ENCODE measurements at regions not wholly inside any gene's neighbourhood (a gene's known extent, or its start where the extent isn't known, plus 50 kb on each side); places are given as distances from the start of the nearest gene placed in this dataset.

DNA sequence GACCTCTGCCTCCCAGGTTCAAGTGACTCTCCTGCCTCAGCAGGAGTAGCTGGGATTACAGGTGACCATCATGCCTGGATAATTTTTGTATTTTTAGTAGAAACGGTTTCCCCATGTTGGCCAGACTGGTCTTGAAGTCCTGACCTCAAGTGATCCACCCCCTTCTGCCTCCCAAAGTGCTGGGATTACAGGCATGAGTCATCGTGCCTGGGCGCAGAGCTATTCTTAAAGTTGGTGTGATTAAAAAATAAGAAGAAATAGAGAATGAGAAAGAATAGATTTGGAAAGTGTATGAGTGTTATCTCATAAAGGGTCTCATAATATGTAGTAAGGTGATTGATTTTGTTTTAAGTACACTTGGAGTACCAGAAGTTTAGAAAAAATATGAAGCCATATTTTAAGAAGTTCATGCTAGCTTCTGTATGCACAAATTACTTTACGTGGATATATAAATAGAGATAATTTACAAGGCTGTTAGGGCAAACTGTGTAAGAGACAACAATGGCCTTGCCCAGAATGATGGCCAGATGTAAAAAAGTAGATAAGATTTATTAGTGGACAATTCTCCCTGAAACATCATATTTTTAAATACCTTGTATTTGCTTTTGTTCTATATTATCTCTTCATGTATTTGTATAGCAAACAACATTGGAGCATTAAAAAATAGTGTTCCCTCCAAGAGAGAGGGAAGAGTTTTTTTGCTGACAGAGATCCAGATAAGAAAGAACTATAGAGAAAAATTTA lies 1108.5 kb downstream of the SLC16A7 start:
- TF ChIP-seq POLR2A (IDR thresholded peaks at IDR 0.05): no peak
- TF ChIP-seq, protein P1, sequence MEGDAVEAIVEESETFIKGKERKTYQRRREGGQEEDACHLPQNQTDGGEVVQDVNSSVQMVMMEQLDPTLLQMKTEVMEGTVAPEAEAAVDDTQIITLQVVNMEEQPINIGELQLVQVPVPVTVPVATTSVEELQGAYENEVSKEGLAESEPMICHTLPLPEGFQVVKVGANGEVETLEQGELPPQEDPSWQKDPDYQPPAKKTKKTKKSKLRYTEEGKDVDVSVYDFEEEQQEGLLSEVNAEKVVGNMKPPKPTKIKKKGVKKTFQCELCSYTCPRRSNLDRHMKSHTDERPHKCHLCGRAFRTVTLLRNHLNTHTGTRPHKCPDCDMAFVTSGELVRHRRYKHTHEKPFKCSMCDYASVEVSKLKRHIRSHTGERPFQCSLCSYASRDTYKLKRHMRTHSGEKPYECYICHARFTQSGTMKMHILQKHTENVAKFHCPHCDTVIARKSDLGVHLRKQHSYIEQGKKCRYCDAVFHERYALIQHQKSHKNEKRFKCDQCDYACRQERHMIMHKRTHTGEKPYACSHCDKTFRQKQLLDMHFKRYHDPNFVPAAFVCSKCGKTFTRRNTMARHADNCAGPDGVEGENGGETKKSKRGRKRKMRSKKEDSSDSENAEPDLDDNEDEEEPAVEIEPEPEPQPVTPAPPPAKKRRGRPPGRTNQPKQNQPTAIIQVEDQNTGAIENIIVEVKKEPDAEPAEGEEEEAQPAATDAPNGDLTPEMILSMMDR (IDR thresholded peaks at IDR 0.05): no peak
- Histone ChIP-seq H3K27ac (no peak overlapping the region), H3K4me1 (no peaks in the 10 kb centered on the region), H3K4me3 (no peak overlapping the region), H3K27me3 (no peaks in the 10 kb centered on the region), H3K36me3 (replicated peaks in 1 of 2; ENCODE audit: insufficient read depth in 1 of 2, low read depth in 2 of 2) (no peaks in the 10 kb centered on the region), H3K9me3 (no peaks in the 10 kb centered on the region)
- intact Hi-C loops (cut with DNase I): no loop called here
- WGBS, 2 donors: 46 to 53% methylated on average over 4 of the region's 4 CpGs
- DNase-seq (no peak), ATAC-seq (no peak)

DNA sequence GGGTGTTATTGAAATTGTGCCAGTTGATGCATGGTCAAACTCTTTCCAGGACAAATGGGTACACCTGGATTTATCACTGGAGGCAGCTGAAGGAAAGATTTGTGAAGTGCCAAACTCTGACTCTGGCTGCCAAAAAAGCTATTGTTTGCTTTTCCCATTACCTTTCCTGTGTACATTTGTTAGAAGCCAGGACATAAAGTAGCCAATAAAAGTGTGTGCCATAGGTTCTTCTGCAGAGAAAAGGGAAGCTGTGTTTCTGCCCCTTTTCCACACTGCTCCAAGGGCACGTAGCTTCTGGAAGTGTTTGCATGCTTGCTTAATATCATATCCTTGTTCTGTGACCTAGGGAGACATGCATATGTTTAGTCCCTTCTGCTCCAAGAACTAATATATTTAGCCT lies 1114.4 kb downstream of the SLC16A7 start:
- no peaks in the 10 kb centered on the region for H3K27me3 ChIP-seq
- H3K27ac ChIP-seq: no peak overlapping the region
- no peak for TF ChIP-seq POLR2A (IDR thresholded peaks at IDR 0.05)
- TF ChIP-seq, protein P1 (IDR thresholded peaks at IDR 0.05): no peak
- no peaks in the 10 kb centered on the region for H3K9me3 ChIP-seq
- no peak for ATAC-seq
- no peaks in the 10 kb centered on the region for H3K4me1 ChIP-seq
- intact Hi-C loops (cut with DNase I): no loop called here
- WGBS, 2 donors: 7 to 18% methylated on average over 1 of the region's 1 CpG
- no peaks in the 10 kb centered on the region for H3K36me3 ChIP-seq (replicated peaks in 1 of 2; ENCODE audit: insufficient read depth in 1 of 2, low read depth in 2 of 2)
- no peak for DNase-seq
- no peak overlapping the region for H3K4me3 ChIP-seq

DNA sequence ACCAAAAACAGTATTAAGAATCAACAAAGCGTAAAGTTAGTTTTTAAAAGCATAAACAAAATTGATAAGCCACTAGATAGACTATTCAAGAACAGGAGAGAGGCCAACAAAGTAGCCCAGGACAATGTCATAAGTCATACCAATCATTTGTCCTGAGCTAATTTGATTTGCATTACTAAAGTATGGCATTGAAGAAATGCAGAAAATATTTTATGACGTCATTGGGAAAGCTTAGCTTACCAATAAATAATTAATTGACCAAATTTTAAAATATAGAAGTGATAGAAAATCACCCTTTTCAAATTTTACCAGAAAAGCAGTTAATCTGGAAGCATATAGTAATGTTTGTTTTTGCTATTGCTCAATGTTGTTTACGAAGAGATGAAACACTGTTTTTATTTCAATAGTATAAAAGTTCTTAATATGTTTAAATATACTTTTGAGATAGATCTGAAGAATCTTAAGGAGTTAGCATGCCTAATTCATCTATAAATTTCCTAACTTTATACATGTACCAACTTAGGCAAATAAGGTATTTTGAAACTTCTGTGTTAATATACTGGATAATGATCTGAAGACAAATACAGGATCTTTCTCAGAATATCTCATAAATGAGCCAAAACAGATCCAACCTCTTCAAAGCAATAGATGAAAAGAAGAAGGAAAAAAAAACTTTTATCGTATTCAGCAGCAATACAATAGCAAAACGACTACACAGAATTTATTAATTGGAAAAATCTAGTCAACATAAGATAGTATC lies 1118.5 kb downstream of the SLC16A7 start:
- ATAC-seq: no peak
- Histone ChIP-seq H3K36me3 (replicated peaks in 1 of 2; ENCODE audit: insufficient read depth in 1 of 2, low read depth in 2 of 2) (no peaks in the 10 kb centered on the region), H3K27me3 (no peaks in the 10 kb centered on the region), H3K4me3 (no peak overlapping the region), H3K9me3 (no peaks in the 10 kb centered on the region), H3K27ac (no peak overlapping the region), H3K4me1 (no peaks in the 10 kb centered on the region)
- DNase-seq: no peak
- no peak for TF ChIP-seq POLR2A (IDR thresholded peaks at IDR 0.05)
- 58 to 67% methylated on average over 5 of the region's 5 CpGs for WGBS, 2 donors
- intact Hi-C loops (cut with DNase I): no loop called here

DNA sequence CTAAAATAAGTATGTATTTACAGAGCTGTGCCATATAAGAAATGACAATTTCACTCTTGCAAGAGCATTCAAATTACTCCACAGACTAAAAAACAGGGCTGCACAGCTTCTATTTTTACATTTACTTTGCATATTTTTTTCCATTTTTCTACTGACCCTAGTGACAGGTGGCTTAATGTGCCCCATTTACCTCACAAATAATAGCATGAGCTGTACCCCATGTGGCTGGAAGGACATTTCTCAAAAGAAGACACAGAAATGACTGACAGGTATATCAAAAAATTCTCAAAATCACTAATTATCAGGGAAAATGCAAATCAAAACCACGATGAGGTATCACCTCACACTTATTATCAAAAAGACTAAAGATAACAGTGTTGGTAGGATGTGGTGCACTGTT lies 1128.6 kb downstream of the SLC16A7 start:
- no peak overlapping the region for H3K27ac ChIP-seq
- no peaks in the 10 kb centered on the region for H3K27me3 ChIP-seq
- H3K4me1 ChIP-seq: no peaks in the 10 kb centered on the region
- TF ChIP-seq, protein P1 (IDR thresholded peaks at IDR 0.05): no peak
- no peak for TF ChIP-seq POLR2A (IDR thresholded peaks at IDR 0.05)
- no peak for DNase-seq
- no peaks in the 10 kb centered on the region for H3K36me3 ChIP-seq (replicated peaks in 1 of 2; ENCODE audit: insufficient read depth in 1 of 2, low read depth in 2 of 2)
- no peak for ATAC-seq
- H3K9me3 ChIP-seq: no peaks in the 10 kb centered on the region
- intact Hi-C loops (cut with DNase I): no loop called here
- no peak overlapping the region for H3K4me3 ChIP-seq
- WGBS, 2 donors: 37 to 39% methylated on average over 1 of the region's 1 CpG

DNA sequence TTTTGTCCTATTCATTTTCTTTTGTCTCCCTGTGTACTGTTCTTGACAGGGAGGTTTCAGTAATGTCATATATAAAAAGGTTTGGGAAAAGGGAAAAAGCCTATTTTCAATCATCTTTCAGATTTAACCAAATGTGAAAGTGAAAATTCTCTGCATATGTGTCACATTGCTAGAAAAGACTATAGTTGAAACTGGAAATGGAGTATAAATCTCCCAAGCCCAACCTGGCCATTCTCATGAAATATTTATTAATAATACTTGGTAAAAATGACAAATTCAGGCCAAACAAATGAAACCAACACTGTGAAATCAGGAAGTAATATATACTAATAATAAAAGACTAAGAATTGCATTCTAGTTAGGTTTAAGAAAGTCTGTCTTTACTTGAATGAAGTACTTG lies 1129.2 kb downstream of the SLC16A7 start:
- DNase-seq (no peak), ATAC-seq (no peak)
- H3K27ac ChIP-seq: no peak overlapping the region
- no peak overlapping the region for H3K4me3 ChIP-seq
- no peaks in the 10 kb centered on the region for H3K36me3 ChIP-seq (replicated peaks in 1 of 2; ENCODE audit: insufficient read depth in 1 of 2, low read depth in 2 of 2)
- TF ChIP-seq, protein P1 (IDR thresholded peaks at IDR 0.05): no peak
- no peak for TF ChIP-seq POLR2A (IDR thresholded peaks at IDR 0.05)
- H3K27me3 ChIP-seq: no peaks in the 10 kb centered on the region
- H3K9me3 ChIP-seq: no peaks in the 10 kb centered on the region
- intact Hi-C loops (cut with DNase I): no loop called here
- no peaks in the 10 kb centered on the region for H3K4me1 ChIP-seq
